GM10266 (cell line): ENCODE measurements at regions not wholly inside any gene's neighbourhood (a gene's known extent, or its start where the extent isn't known, plus 50 kb on each side); places are given as distances from the start of the nearest gene placed in this dataset.

ENCODE experiments used
- DNase-seq: peaks from one replicate; pipeline ENCODE4 v3.0.0; 2012; ENCODE audit errors: extremely low spot score
- TF ChIP-seq, protein P1 (sequence below): IDR thresholded peaks from 2 replicates; pipeline ENCODE4 v1.5.1; 2012; ENCODE audit warnings: mild to moderate bottlenecking, low read depth; ENCODE audit not compliant: control insufficient read depth, insufficient read depth; ENCODE audit errors: missing control alignments

DNA sequence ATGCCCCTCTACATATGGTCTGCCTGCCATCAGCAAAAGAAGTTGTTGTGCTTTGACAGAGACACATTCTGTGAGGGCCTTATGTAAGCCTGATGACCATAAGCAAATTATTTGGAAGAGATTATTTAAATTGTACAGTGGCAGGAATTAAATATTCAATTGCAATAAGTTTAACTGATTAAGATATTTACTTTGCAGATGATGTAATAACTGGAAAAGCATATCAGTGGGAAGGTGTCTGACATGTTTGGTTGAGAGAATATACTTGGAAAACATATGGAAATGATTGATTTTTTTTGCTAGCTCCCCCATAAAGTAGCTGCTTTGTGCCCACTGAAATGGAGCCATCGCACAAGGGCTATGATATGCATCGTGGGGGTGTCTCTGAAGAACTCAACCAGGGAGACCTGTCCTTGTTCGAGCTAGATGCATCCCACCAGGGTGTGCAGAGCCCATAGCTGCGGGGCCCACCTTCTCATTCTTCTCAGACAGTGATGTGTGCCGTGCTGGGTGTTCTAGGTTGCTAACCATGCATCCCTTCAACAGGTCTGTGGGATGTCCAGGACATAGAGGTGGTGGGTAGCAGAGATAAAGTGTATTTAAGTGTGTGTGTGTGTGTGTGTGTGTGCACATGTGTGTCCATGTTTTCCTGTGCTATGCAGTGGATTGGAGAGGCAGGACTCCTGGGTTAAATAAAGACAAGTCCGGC is 90.4 kb upstream of the PARD3B start:
- no peak for DNase-seq
- TF ChIP-seq, protein P1, sequence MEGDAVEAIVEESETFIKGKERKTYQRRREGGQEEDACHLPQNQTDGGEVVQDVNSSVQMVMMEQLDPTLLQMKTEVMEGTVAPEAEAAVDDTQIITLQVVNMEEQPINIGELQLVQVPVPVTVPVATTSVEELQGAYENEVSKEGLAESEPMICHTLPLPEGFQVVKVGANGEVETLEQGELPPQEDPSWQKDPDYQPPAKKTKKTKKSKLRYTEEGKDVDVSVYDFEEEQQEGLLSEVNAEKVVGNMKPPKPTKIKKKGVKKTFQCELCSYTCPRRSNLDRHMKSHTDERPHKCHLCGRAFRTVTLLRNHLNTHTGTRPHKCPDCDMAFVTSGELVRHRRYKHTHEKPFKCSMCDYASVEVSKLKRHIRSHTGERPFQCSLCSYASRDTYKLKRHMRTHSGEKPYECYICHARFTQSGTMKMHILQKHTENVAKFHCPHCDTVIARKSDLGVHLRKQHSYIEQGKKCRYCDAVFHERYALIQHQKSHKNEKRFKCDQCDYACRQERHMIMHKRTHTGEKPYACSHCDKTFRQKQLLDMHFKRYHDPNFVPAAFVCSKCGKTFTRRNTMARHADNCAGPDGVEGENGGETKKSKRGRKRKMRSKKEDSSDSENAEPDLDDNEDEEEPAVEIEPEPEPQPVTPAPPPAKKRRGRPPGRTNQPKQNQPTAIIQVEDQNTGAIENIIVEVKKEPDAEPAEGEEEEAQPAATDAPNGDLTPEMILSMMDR = no peak

- TF ChIP-seq, protein P1 = no peak
- DNase-seq = no peak
Observed at GRCh38 chr2:204468746-204469429, 76.4 kb upstream of the PARD3B start.

DNA sequence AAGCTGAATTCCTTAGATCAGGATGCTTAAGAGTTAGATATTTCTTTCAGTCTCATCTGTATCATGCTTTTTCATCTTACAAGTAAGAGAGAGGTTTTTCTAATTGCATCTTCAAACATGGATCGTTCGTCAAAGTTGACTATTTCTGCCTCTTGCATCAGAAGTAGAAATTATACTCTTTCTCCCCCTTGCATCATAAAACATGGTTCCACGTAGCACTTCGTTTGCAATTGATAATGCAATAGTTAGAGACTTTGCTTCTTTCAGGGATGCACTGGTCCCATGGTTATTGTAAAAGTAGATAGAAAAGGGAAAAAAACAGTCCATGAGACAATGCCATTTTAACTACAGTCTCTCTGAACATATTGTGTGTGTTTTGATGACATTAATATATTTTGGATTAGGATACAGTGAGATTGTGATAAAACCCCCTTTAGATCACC is 75.1 kb upstream of the PARD3B start:
- TF ChIP-seq, protein P1 = no peak
- no peak for DNase-seq

DNA sequence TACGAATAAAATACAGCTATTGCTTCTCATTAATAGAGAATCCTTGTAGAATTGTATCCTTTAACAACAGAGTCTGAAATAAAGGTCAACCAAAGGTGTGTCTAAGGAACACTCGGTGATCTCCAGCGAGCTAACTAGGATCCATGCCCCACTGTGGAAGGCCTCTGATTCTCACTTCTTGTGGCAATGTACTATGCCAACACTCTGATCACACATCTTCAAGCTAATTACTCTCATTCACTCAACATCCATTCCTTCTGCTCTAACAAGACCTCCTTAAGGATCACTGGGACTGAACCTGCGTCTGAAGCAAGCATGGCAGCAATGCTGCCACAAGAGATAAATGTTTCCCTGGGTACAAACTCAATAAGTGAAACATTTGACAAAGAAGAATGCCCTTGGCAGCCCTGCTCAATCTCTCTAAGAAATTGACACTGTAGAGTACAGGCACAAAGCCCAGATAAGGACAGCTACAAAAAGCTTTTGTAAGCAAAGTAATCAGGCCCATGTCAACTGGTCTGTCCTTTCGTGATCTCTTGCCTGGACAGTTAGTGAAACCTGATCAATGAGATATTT is 74.6 kb upstream of the PARD3B start:
- no peak for DNase-seq
- TF ChIP-seq, protein P1 = no peak

- TF ChIP-seq, protein P1 = no peak
- no peak for DNase-seq
Observed at GRCh38 chr2:204472375-204472774, 72.9 kb upstream of the PARD3B start.

DNA sequence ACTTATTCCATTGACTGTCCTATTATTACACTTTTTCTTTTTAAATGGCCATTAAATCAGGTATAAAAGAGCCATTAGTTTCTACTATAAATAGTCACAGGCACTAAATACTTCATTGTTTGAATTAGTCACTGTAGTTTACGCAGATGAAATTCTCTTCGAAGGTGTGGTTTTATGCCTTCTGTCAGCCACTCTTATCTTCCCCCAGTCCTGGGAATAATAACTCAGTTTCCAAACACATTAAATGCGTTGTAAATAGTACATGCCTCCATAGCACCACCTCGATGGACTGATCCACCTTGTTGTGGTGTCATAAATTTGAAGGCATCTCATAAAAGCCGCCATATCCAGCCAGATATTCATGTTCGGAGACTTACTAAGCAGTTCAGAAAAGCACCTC is 72.1 kb upstream of the PARD3B start:
- TF ChIP-seq, protein P1 = no peak
- DNase-seq = no peak

DNA sequence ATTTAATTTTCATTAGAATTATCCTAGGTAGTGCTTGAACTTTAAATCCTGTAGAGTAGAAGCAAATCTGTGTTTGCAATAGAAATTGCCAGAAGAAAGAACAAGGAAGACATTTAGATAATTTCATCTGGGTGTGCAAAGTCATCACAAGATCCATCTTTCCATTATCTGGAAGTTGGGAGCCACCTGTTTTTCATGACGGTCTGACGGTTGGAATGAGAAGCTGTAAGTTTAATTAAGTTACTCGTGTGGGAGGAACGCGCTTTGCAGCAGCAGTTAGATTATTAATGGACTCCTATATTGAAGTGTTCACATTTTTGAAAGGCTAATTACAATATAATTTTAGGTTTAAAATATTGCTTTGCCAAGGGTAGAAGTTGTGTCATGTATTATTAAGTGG is 69.9 kb upstream of the PARD3B start:
- no peak for DNase-seq
- TF ChIP-seq, protein P1 = no peak
